Activated CD8-positive, alpha-beta memory T cell treated with anti-CD3 and anti-CD28 coated beads, Interleukin-2, amount 50 U/mL, for 4 hours (primary cell): ENCODE measurements at regions not wholly inside any gene's neighbourhood (a gene's known extent, or its start where the extent isn't known, plus 50 kb on each side); places are given as distances from the start of the nearest gene placed in this dataset.

Experiments used
- DNase-seq: peaks from one replicate; pipeline ENCODE4 v3.0.0-alpha.2; 2020

GRCh38 chr10:3451516-3452172, 279.1 kb upstream of the PITRM1 start:
- no peak for DNase-seq

DNA sequence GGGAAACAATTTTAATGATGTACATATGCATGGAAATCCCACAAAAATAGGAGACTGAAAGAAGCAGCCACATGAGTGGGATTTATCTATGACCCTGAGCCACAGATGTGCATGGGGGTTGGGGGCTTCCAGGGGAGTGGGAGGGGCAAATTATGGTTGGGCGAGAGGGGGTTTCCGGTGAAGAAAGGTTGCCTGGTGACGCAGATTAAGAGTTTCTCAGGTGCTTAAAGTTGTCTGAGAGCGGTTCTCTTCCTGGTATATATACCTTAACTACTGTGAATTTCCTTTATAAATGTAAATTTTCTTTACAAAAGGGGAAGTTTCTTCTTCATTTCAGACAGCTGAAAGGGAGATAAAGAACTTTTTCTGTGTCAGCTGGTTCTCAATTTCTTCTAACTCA, 273.6 kb upstream of the PITRM1 start:
- no peak for DNase-seq

- no peak for DNase-seq
Measured at GRCh38 chr10:3445648-3446047, 273.1 kb upstream of the PITRM1 start.

- DNase-seq: no peak
Measured at GRCh38 chr10:3442451-3442990, 269.9 kb upstream of the PITRM1 start.

DNA sequence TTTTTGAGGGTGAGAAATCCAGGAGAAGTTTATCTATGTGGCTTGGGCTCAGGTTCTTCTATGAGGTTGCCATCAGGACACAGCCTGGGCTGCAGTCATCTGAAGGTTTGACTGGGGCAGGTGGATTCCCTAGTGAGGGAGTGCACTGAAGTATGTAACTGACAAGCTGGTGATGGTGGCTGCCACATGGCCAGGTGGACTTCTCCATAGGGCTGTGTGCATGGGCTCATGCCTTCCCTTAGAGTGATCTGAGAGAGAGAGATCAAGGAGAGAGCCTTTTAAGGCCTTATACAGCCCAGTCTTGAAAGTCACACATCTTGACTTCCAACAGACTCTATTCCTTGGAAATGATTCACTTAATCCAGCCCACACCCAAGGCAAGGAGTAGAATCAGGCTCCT, 266.6 kb upstream of the PITRM1 start:
- DNase-seq: no peak

GRCh38 chr10:3438606-3439005, 266.0 kb upstream of the PITRM1 start:
- no peak for DNase-seq

DNA sequence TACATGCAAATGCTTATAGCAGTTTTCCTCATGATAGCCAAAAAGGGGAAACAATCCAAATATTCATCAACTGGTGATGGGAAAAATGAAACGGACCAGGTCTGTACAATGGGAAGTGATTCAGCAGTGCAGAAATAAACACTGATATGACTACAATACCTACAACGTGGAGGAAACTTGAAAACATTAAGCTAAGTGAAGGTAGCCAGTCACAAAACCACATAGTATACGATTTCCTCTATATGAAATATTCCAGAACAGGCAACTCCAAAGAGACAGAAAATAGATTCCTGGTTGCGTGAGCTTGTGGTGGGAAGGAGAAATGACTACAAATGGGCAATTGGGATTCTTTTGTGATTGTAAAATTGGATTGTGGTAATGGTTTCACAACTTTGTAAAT, 263.1 kb upstream of the PITRM1 start:
- no peak for DNase-seq

DNA sequence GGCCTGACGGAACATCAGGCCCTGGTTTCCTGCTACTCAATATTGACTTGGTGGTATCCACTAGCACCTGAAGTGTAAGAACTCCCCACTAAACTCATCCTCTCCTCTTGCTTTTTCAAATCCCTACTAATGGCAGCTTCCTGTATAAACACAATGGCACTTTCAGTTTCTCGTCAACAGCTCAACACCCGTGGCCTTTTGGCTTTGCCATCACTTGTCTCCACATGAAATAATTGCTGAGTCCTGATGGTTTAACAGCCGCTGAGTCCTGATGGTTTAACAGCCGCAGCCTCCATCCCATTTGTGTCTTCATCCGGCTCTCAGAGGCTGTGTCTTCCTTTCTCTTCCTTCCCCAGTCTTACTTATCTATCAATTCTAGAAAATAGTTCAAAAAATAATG, 261.4 kb upstream of the PITRM1 start:
- no peak for DNase-seq

DNA sequence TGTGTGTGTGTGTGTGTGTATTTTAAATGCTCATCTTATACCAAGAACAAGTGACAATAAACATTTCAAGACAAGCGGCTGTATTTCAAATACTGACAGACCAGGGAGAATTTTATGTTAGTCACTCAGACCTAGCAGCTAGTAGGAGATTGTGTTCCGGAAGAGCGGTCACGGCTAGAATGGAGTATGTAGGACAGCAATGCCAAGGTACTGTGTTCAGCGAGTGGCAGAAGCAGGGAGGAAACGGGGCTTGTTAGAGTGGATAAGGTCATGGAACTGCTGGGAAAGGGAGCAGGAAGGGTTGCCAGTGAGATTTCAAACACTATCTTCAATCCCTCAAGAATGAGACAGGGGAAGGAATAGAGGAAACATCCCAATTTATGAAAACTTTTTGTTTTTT, 260.5 kb upstream of the PITRM1 start:
- DNase-seq: no peak

DNA sequence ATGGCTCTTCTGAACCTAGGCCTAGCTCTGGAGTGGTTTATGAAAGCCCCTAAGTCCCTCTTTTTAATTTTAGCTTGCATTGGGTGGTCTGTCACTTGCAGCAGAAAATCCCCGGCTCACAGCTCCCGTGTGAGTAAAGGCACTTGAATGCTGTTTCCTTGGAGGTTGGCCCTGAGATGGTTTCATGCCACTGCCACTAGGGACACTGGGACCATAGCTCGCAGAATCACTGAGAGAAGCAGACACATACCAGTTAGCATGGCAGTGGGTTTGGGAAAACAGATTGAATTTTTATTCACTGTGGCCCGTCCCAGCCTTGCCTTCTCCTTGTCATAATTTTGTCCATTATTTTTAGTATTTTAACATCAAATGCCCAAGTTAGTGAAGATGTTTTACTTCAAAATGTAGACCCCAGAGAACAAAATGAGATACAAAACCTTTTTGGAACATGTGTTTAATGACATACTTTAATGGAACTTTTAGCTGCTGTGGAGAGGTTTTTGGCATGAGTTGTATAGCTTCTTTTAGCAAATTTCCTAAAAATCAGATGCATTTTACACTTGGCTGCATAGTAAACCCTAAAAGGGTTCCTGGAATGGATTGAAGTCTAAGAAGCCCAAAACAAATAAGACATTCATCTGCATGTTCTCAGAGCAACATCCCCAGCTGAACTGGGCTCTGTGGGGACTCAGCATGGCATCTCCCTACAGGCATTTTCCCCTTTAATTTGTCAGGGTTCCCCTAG, 259.7 kb upstream of the PITRM1 start:
- no peak for DNase-seq

DNA sequence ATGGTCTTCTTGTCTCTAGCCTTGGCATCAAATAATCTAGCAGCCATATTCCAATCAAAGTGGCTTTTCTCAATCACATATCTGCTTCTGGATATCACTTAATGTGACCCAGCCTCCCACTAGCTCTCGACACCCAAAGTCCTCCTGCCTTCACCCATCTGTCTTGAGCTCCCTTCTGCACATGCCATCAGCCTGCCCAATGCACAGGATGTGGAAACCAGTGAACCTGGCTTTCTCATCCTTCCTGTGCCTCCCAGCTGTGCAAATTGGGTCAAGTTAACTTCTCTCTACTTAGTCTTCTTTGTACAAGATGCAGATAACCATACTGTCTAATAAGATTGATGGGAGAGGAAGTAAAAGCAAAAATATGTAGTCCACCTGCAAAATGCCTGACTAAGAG, 257.9 kb upstream of the PITRM1 start:
- no peak for DNase-seq

- no peak for DNase-seq
Measured at GRCh38 chr10:3429676-3430075, 257.1 kb upstream of the PITRM1 start.

DNA sequence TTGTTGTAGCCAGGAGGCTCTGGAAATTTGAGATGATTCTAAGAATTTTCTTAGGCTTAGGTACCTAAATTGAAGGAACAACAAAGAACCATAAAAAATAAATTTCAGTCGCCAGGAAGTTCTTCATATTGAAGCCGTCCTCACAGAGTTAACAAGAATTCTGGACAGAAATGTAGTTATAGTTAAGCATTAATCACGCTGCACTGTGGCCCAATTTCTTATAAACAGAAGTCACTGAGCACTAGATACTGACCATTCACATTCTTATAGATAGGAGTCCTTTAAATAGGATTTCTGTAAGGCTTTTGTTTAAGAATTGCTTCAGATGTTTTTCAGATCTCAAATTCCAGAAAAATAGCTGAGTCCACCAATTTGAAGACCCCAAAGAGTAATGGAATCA, 256.2 kb upstream of the PITRM1 start:
- no peak for DNase-seq

GRCh38 chr10:3427950-3428354, 255.4 kb upstream of the PITRM1 start:
- DNase-seq: no peak

- DNase-seq: no peak
Measured at GRCh38 chr10:3427347-3427746, 254.8 kb upstream of the PITRM1 start.

- DNase-seq: no peak
Measured at GRCh38 chr10:3426190-3426845, 253.7 kb upstream of the PITRM1 start.

DNA sequence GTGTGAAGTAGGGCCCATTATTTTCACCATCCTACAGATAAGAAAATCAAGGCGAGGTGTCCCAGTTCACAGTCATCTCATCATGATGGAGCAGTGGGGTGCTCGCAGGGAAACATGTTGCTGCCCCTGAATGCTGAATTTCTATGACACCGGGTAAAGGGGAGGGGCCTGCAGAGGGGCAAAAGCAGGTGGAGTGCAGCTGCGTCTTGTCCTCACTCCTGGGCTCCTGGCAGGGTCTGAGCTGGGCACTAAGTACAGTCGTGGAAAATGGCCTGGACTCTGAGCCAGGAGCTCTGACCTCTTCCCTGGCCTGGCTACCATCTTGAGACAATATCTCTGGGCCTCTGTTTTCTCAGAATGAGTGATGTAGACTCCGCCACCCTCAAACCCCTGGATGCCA, 253.1 kb upstream of the PITRM1 start:
- DNase-seq: no peak

DNA sequence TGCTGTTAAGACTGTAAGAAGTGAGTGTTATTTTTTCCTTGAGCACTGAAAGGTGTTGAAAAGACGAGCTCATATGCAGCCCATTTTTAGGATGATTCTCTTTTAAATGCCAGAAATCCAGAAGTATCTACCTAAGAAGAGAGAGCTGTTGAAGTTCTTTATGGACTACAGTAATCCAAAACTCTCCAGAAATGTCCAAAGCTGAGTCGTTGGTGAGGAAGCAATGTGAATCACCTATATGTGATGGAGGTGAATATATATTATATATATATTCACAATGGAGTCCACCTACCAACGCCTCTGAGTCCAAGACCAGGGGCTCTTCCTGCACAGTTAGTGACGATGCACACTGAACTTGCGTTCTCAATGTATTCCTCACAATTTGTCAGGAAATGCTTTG, 252.7 kb upstream of the PITRM1 start:
- no peak for DNase-seq

DNA sequence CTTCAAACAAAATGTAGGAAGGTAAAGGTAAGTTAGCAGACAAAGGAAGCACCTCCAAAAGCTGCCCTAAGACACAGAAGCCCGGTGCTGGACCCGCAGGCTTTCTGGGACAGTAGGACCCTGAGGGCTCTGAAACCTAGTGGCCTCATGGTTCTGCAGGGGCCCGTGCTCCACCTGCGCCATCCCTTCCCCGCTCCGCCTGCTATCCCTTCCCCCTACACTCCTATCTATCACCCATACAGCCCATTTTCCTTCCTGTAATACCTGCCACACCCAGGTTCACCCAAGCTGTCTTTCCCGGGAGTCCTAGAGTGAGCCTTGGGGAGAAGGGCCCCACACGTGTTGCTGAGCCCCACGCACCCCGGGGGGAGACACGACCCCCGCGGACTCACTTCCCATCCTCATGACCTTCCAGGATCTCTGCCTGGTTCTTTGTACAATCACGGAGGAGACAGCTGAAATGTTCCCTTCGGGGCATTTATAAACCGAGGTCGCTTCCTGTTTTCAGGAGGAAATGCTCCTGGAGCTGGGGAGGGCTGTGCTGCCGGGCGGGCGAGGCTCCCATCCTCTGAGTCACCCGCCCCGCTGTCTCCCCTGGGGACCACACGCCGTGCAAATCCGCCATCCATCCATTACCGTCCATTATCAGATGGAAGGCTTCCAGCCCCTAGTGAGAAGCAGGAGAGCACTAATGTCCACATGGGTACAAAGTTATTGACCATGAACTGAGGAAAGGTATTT, 251.7 kb upstream of the PITRM1 start:
- DNase-seq: no peak

GRCh38 chr10:3423384-3423783, 250.8 kb upstream of the PITRM1 start:
- no peak for DNase-seq

GRCh38 chr10:3422282-3422681, 249.7 kb upstream of the PITRM1 start:
- no peak for DNase-seq

- no peak for DNase-seq
Measured at GRCh38 chr10:3421537-3422257, 249.1 kb upstream of the PITRM1 start.
